ENCODE measurements at regions not wholly inside any gene's neighbourhood (a gene's known extent, or its start where the extent isn't known, plus 50 kb on each side); places are given as distances from the start of the nearest gene placed in this dataset.

GRCh38 chr4:144901141-144901540 is 196.9 kb downstream of the ANAPC10 start:
- ATAC-seq (no peak), DNase-seq (no peak), FAIRE-seq (no peak)
- TF ChIP-seq CTCF (IDR thresholded peaks at IDR 0.05): no peak
- Histone ChIP-seq H3K9me3 (no peaks in the 10 kb centered on the region), H3K4me1 (no peaks in the 10 kb centered on the region), H3K36me3 (no peaks in the 10 kb centered on the region), H3K4me3 (no peak overlapping the region), H3K27ac (no peak overlapping the region), H3K27me3 (no peaks in the 10 kb centered on the region)
- 82 to 91% methylated on average over 2 of the region's 2 CpGs for WGBS, 2 donors
- intact Hi-C loops (cut with DNase I): no loop called here

- no peak for FAIRE-seq
- 46 to 88% methylated on average over 1 of the region's 1 CpG for WGBS, 2 donors
- TF ChIP-seq CTCF (IDR thresholded peaks at IDR 0.05): no peak
- Histone ChIP-seq H3K27ac (no peak overlapping the region), H3K27me3 (no peaks in the 10 kb centered on the region), H3K36me3 (no peaks in the 10 kb centered on the region), H3K9me3 (no peaks in the 10 kb centered on the region), H3K4me1 (no peaks in the 10 kb centered on the region), H3K4me3 (no peak overlapping the region)
- ATAC-seq: no peak
- DNase-seq: no peak
- intact Hi-C loops (cut with DNase I): no loop called here
Observed at GRCh38 chr4:144902614-144903013, 195.4 kb downstream of the ANAPC10 start.

GRCh38 chr4:144903953-144904711 is 193.9 kb downstream of the ANAPC10 start:
- no peak for TF ChIP-seq CTCF (IDR thresholded peaks at IDR 0.05)
- intact Hi-C loops (cut with DNase I): no loop called here
- WGBS, 2 donors: 58 to 65% methylated on average over 3 of the region's 3 CpGs
- Histone ChIP-seq H3K4me3 (no peak overlapping the region), H3K36me3 (no peaks in the 10 kb centered on the region), H3K27me3 (no peaks in the 10 kb centered on the region), H3K27ac (no peak overlapping the region), H3K4me1 (no peaks in the 10 kb centered on the region), H3K9me3 (no peaks in the 10 kb centered on the region)
- ATAC-seq (no peak), FAIRE-seq (no peak), DNase-seq (no peak)

GRCh38 chr4:144905286-144905685 is 192.7 kb downstream of the ANAPC10 start:
- H3K27ac ChIP-seq: no peak overlapping the region
- no peaks in the 10 kb centered on the region for H3K9me3 ChIP-seq
- no peaks in the 10 kb centered on the region for H3K4me1 ChIP-seq
- WGBS, 2 donors: 18 to 21% methylated on average over 2 of the region's 2 CpGs
- no peak overlapping the region for H3K4me3 ChIP-seq
- FAIRE-seq (no peak), ATAC-seq (no peak), DNase-seq (no peak)
- no peak for TF ChIP-seq CTCF (IDR thresholded peaks at IDR 0.05)
- intact Hi-C loops (cut with DNase I): no loop called here
- H3K27me3 ChIP-seq: no peaks in the 10 kb centered on the region
- H3K36me3 ChIP-seq: no peaks in the 10 kb centered on the region

- whole genome bisulfite sequencing, 2 donors: 59 to 66% methylated on average over 6 of the region's 6 CpGs
Observed at GRCh38 chr4:144906181-144906925, 191.6 kb downstream of the ANAPC10 start.

More at GRCh38 chr4:144906181-144906925, 191.6 kb downstream of the ANAPC10 start:
- no peak overlapping the region for H3K4me3 ChIP-seq
- no peaks in the 10 kb centered on the region for H3K36me3 ChIP-seq
- peak in 1 of 4 donors; percentile 35 for ATAC-seq
- FAIRE-seq: no peak
- TF ChIP-seq CTCF (IDR thresholded peaks at IDR 0.05): no peak
- no peak for DNase-seq
- H3K4me1 ChIP-seq: no peaks in the 10 kb centered on the region
- H3K27me3 ChIP-seq: no peaks in the 10 kb centered on the region
- H3K9me3 ChIP-seq: no peaks in the 10 kb centered on the region
- H3K27ac ChIP-seq: no peak overlapping the region
- intact Hi-C loops (cut with DNase I): no loop called here

Data from pancreas (tissue), 10 donors.